B cell (primary cell): ENCODE measurements at regions not wholly inside any gene's neighbourhood (a gene's known extent, or its start where the extent isn't known, plus 50 kb on each side); places are given as distances from the start of the nearest gene placed in this dataset.

Experiments used
- ATAC-seq: fragments of 200-7000 bp; cut with Tn5 transposase; one replicate; pipeline ENCODE4 v1.10.0; 2021; ENCODE audit warnings: low read depth, mild to moderate bottlenecking, moderate number of reproducible peaks, moderate library complexity
- CTCF ChIA-PET: fragments of 350-600 bp; sonication (Branson Sonifier 250); formaldehyde crosslinking; loops from one replicate; lab custom pipeline; 2021; ENCODE audit warnings: antibody characterized with exemption, inconsistent platforms; lab: Charles Lee
- POLR2A ChIA-PET: fragments of 350-600 bp; sonication (Branson Sonifier 250); formaldehyde crosslinking; loops from one replicate; lab custom pipeline; 2021; ENCODE audit warnings: antibody characterized with exemption; lab: Charles Lee
- DNase-seq: peaks from one replicate; pipeline ENCODE4 v3.0.0; 2013
- H2AFZ ChIP-seq: 2 replicates; pipeline ENCODE4 v1.6.1; 2012; ENCODE audit warnings: mild to moderate bottlenecking, low read depth, low read length; ENCODE audit not compliant: insufficient read depth, poor library complexity, severe bottlenecking
- H3K27ac ChIP-seq, 2 donors: 1 replicate in 1 of 2; 2 replicates in 1 of 2; pipeline ENCODE4 v1.5.1; 2012 to 2013; ENCODE audit warnings: low read length in 2 of 2, mild to moderate bottlenecking in 2 of 2, moderate library complexity in 1 of 2
- H3K27me3 ChIP-seq, 4 experiments: fragments of 200-600 bp in 1 of 4; sonication (generic) in 1 of 4; replicated peaks in 1 of 4; 1 replicate in 2 of 4; 2 replicates in 2 of 4; pipeline versions ENCODE4 v1.6.1 to v1.7.0; 2013 to 2016; ENCODE audit warnings: low read length in 3 of 4, mild to moderate bottlenecking in 2 of 4, mixed read lengths in 1 of 4, moderate library complexity in 1 of 4; ENCODE audit not compliant: insufficient read depth in 4 of 4, control insufficient read depth in 3 of 4; ENCODE audit errors: control extremely low read depth in 1 of 4
- H3K36me3 ChIP-seq, 2 experiments: replicated peaks in 1 of 2; 1 replicate in 1 of 2; 2 replicates in 1 of 2; pipeline versions ENCODE4 v1.6.1 to v1.7.1; 2013; ENCODE audit warnings: low read length in 1 of 2; ENCODE audit not compliant: insufficient read depth in 2 of 2, control insufficient read depth in 1 of 2; ENCODE audit errors: control extremely low read depth in 1 of 2, extremely low read depth in 1 of 2
- H3K4me1 ChIP-seq, 2 donors: fragments of 200-600 bp in 1 of 2; sonication (generic) in 1 of 2; 1 replicate in 1 of 2; 2 replicates in 1 of 2; pipeline versions ENCODE4 v1.5.1 to v1.6.1; 2013 to 2017; ENCODE audit warnings: low read length in 2 of 2; ENCODE audit not compliant: control insufficient read depth in 2 of 2, insufficient read depth in 2 of 2
- H3K4me2 ChIP-seq: replicated peaks from 2 replicates; pipeline ENCODE3; 2012; ENCODE audit warnings: mild to moderate bottlenecking, low read depth, low read length; ENCODE audit not compliant: poor library complexity, severe bottlenecking
- H3K4me3 ChIP-seq, 5 experiments: fragments of 200-600 bp in 1 of 5; sonication (generic) in 1 of 5; 1 replicate in 3 of 5; 2 replicates in 2 of 5; pipeline versions ENCODE4 v1.5.1 to v1.7.0; 2011 to 2016; ENCODE audit warnings: low read length in 4 of 5, mild to moderate bottlenecking in 4 of 5, low read depth in 2 of 5, control low read depth in 1 of 5, moderate library complexity in 1 of 5; ENCODE audit not compliant: insufficient read depth in 1 of 5; ENCODE audit errors: control extremely low read depth in 1 of 5, extremely low read depth in 1 of 5
- H3K79me2 ChIP-seq: fragments of 200-600 bp; sonication (generic); one replicate; pipeline ENCODE4 v1.6.0; 2016; ENCODE audit warnings: low read length; ENCODE audit not compliant: control insufficient read depth, insufficient read depth
- H3K9ac ChIP-seq: fragments of 200-600 bp; sonication (generic); 2 replicates; pipeline ENCODE4 v1.6.1; 2017; ENCODE audit warnings: mild to moderate bottlenecking, low read length, moderate library complexity
- H3K9me3 ChIP-seq, 3 donors: one replicate each; pipeline versions ENCODE4 v1.6.1 to v1.7.1; 2013; ENCODE audit warnings: low read length in 2 of 3; ENCODE audit not compliant: control insufficient read depth in 2 of 3, insufficient read depth in 1 of 3; ENCODE audit errors: control extremely low read depth in 1 of 3
- H4K20me1 ChIP-seq: 2 replicates; pipeline ENCODE4 v1.6.0; 2012; ENCODE audit warnings: mild to moderate bottlenecking, low read length; ENCODE audit not compliant: insufficient read depth, control insufficient read depth, poor library complexity, severe bottlenecking
- H3K27ac Mint-ChIP-seq: one replicate; pipeline ENCODE4 v1.8.0; 2021; ENCODE audit warnings: mixed read lengths
- H3K27me3 Mint-ChIP-seq: one replicate; pipeline ENCODE4 v1.8.0; 2021; ENCODE audit warnings: mixed read lengths
- H3K4me1 Mint-ChIP-seq: one replicate; pipeline ENCODE4 v1.8.0; 2021; ENCODE audit warnings: mixed read lengths
- H3K4me3 Mint-ChIP-seq: one replicate; pipeline ENCODE4 v1.8.0; 2021; ENCODE audit warnings: mixed read lengths
- H3K9me3 Mint-ChIP-seq: one replicate; pipeline ENCODE4 v1.8.0; 2022; ENCODE audit warnings: mixed read lengths; ENCODE audit not compliant: insufficient read depth
- EZH2 ChIP-seq: IDR thresholded peaks from 2 replicates; pipeline ENCODE4 v1.6.1; 2012; ENCODE audit warnings: borderline replicate concordance, low read depth, mild to moderate bottlenecking, moderate library complexity, low read length; ENCODE audit not compliant: insufficient read depth, poor library complexity, severe bottlenecking
- WGBS: methylation state at CpG from one replicate; pipeline ENCODE4 v1.1.5; 2013; ENCODE audit warnings: missing lambda C conversion rate; ENCODE audit not compliant: insufficient coverage; 5-methylcytosine and 5-hydroxymethylcytosine counted together
- intact Hi-C: fragments of 100-400 bp; cut with micrococcal nuclease; formaldehyde crosslinking; loops from one replicate; pipeline ENCODE4 v1.10.0; 2022
- TF ChIP-seq, protein P1 (sequence below): fragments of 200-600 bp; IDR thresholded peaks from one replicate; pipeline ENCODE4 v1.8.0; 2022; ENCODE audit warnings: antibody characterized with exemption, mild to moderate bottlenecking

DNA sequence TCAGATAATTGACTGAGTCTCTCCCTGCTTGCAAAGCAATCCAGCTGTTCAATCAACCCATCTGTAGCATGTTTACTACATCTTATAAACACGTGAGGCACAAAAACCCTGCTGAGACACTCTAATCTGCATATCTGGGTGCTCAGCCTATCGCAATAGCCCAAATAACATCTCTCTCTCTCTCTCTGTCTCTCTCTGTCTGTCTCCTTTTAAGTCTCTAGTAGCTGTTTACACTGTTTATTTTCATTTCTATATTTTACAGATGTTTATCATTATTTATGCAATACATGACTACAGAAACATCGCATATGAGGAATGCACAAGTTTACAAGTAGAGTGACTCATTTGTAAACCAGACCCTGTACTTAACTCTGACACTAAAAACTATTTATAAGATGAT lies 422.1 kb upstream of the DSEL start:
- intact Hi-C loops = no loop called here
- no peak overlapping the region for H3K27ac Mint-ChIP-seq
- no peaks in the 10 kb centered on the region for H3K27me3 ChIP-seq
- ChIA-PET POLR2A (no interaction called here), CTCF (no interaction called here)
- H3K79me2 ChIP-seq = no peaks in the 10 kb centered on the region
- H3K9me3 Mint-ChIP-seq = peaks cover 3% of the 10 kb centered on the region
- no peak overlapping the region for H3K4me2 ChIP-seq
- no peak overlapping the region for H3K4me3 ChIP-seq
- no peaks in the 10 kb centered on the region for H3K36me3 ChIP-seq
- H3K27me3 Mint-ChIP-seq = no peaks in the 10 kb centered on the region
- TF ChIP-seq, protein P1, sequence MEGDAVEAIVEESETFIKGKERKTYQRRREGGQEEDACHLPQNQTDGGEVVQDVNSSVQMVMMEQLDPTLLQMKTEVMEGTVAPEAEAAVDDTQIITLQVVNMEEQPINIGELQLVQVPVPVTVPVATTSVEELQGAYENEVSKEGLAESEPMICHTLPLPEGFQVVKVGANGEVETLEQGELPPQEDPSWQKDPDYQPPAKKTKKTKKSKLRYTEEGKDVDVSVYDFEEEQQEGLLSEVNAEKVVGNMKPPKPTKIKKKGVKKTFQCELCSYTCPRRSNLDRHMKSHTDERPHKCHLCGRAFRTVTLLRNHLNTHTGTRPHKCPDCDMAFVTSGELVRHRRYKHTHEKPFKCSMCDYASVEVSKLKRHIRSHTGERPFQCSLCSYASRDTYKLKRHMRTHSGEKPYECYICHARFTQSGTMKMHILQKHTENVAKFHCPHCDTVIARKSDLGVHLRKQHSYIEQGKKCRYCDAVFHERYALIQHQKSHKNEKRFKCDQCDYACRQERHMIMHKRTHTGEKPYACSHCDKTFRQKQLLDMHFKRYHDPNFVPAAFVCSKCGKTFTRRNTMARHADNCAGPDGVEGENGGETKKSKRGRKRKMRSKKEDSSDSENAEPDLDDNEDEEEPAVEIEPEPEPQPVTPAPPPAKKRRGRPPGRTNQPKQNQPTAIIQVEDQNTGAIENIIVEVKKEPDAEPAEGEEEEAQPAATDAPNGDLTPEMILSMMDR = no peak
- TF ChIP-seq EZH2 = no peak
- DNase-seq (no peak), ATAC-seq (no peak)
- no peak overlapping the region for H3K27ac ChIP-seq
- WGBS = 86% methylated on average over 1 of the region's 3 CpGs
- no peaks in the 10 kb centered on the region for H3K4me1 Mint-ChIP-seq
- H3K4me3 Mint-ChIP-seq = no peak overlapping the region
- H4K20me1 ChIP-seq = no peaks in the 10 kb centered on the region
- H2AFZ ChIP-seq = no peak overlapping the region
- no peaks in the 10 kb centered on the region for H3K4me1 ChIP-seq
- no peak overlapping the region for H3K9ac ChIP-seq
- no peaks in the 10 kb centered on the region for H3K9me3 ChIP-seq

DNA sequence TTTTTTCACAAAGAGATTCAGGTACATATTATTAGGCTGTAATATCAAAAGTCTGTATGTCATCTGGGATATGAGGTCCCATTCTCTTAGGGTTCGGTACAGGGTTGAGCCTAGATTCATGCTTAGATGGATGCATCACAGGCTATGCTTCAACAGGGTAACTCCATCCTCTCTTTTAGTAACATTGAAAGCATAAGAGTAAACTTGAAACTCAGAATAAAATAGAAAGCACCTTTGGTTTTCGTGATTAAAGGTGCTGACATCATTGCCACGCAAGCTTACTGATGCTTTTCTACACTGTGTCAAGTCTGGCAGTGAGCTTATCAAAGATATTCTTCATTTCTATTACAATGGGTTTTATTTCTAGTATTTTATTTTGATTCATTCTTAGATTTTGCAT lies 419.1 kb upstream of the DSEL start:
- Histone ChIP-seq H3K27me3 (no peaks in the 10 kb centered on the region), H3K9ac (no peak overlapping the region), H3K9me3 (no peaks in the 10 kb centered on the region), H3K27ac (no peak overlapping the region), H3K79me2 (no peaks in the 10 kb centered on the region), H3K4me3 (no peak overlapping the region), H3K4me2 (no peak overlapping the region), H4K20me1 (no peaks in the 10 kb centered on the region), H3K36me3 (no peaks in the 10 kb centered on the region), H2AFZ (no peak overlapping the region), H3K4me1 (no peaks in the 10 kb centered on the region)
- intact Hi-C loops = no loop called here
- ChIA-PET POLR2A (no interaction called here), CTCF (no interaction called here)
- Mint-ChIP-seq H3K9me3 (peaks cover 3% of the 10 kb centered on the region), H3K27me3 (no peaks in the 10 kb centered on the region), H3K27ac (no peak overlapping the region), H3K4me1 (no peaks in the 10 kb centered on the region), H3K4me3 (no peak overlapping the region)
- TF ChIP-seq, protein P1 = no peak
- no peak for TF ChIP-seq EZH2
- no CpG with 5 or more reads among the region's 3 CpGs for WGBS
- no peak for ATAC-seq
- no peak for DNase-seq
